Calu3 (cell line): ENCODE measurements at regions not wholly inside any gene's neighbourhood (a gene's known extent, or its start where the extent isn't known, plus 50 kb on each side); places are given as distances from the start of the nearest gene placed in this dataset.

Source experiments
- BruUV-seq: library from RNA; stranded (reverse); fragments of 400-500 nt; replicated peaks from 2 replicates; lab custom pipeline; 2021; lab: Mats Ljungman, UMichigan
- CTCF ChIA-PET: fragments of 300-600 bp; sonication (Branson Sonifier 250); formaldehyde crosslinking; loops from one replicate; lab custom pipeline; 2022; ENCODE audit warnings: antibody characterized with exemption; lab: Charles Lee
- DNase-seq: peaks from one replicate; pipeline ENCODE4 v3.0.0; 2022
- H3K27ac Mint-ChIP-seq: one replicate; pipeline ENCODE4 v1.8.0; 2022; ENCODE audit warnings: mixed read lengths; ENCODE audit not compliant: unreplicated experiment
- H3K27me3 Mint-ChIP-seq: one replicate; pipeline ENCODE4 v1.8.0; 2022; ENCODE audit warnings: mixed read lengths; ENCODE audit not compliant: unreplicated experiment
- H3K36me3 Mint-ChIP-seq: one replicate; pipeline ENCODE4 v1.8.0; 2022; ENCODE audit warnings: mild to moderate bottlenecking, moderate library complexity, mixed read lengths; ENCODE audit not compliant: insufficient read depth, unreplicated experiment
- H3K4me1 Mint-ChIP-seq: one replicate; pipeline ENCODE4 v1.8.0; 2022; ENCODE audit warnings: mild to moderate bottlenecking, low read depth, mixed read lengths; ENCODE audit not compliant: unreplicated experiment
- H3K4me3 Mint-ChIP-seq: one replicate; pipeline ENCODE4 v1.8.0; 2022; ENCODE audit warnings: mild to moderate bottlenecking, low read depth, moderate library complexity, mixed read lengths; ENCODE audit not compliant: unreplicated experiment
- H3K9me3 Mint-ChIP-seq: one replicate; pipeline ENCODE4 v1.8.0; 2022; ENCODE audit warnings: low read depth, mixed read lengths; ENCODE audit not compliant: unreplicated experiment
- intact Hi-C: fragments of 100-400 bp; cut with micrococcal nuclease; formaldehyde crosslinking; loops from one replicate; pipeline ENCODE4 v1.10.0; 2022; ENCODE audit not compliant: unreplicated experiment
- TF ChIP-seq, protein P1 (sequence below): fragments of 200-600 bp; IDR thresholded peaks from one replicate; pipeline ENCODE4 v1.8.0; 2022; ENCODE audit warnings: antibody characterized with exemption; ENCODE audit not compliant: unreplicated experiment

DNA sequence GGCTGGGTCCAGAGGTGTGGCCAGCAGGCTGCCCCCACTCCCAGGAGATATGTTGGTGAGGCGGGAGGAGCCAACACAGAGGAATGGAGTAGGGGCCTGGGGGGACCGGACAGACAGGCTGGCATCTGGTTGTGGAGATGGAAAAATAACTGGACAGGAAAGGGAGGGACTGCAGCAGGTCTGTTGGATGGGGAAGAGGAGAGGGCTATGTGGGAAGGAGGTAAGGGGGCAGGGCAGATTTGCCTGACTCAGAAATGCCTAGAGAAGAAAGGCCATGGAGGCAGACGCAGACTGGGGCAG is 160.4 kb downstream of the TRIM29 start:
- Mint-ChIP-seq H3K4me1 (no peaks in the 10 kb centered on the region), H3K4me3 (no peak overlapping the region), H3K27ac (no peak overlapping the region), H3K9me3 (peaks cover 3% of the 10 kb centered on the region), H3K36me3 (peaks cover 3% of the 10 kb centered on the region), H3K27me3 (peaks cover 66% of the 10 kb centered on the region)
- intact Hi-C loops: no loop called here
- no peak for DNase-seq
- no TSS peak for BruUV-seq
- TF ChIP-seq, protein P1, sequence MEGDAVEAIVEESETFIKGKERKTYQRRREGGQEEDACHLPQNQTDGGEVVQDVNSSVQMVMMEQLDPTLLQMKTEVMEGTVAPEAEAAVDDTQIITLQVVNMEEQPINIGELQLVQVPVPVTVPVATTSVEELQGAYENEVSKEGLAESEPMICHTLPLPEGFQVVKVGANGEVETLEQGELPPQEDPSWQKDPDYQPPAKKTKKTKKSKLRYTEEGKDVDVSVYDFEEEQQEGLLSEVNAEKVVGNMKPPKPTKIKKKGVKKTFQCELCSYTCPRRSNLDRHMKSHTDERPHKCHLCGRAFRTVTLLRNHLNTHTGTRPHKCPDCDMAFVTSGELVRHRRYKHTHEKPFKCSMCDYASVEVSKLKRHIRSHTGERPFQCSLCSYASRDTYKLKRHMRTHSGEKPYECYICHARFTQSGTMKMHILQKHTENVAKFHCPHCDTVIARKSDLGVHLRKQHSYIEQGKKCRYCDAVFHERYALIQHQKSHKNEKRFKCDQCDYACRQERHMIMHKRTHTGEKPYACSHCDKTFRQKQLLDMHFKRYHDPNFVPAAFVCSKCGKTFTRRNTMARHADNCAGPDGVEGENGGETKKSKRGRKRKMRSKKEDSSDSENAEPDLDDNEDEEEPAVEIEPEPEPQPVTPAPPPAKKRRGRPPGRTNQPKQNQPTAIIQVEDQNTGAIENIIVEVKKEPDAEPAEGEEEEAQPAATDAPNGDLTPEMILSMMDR: no peak
- CTCF ChIA-PET: no interaction called here

- Mint-ChIP-seq H3K9me3 (peaks cover 3% of the 10 kb centered on the region), H3K36me3 (peaks cover 3% of the 10 kb centered on the region), H3K27me3 (peaks cover 67% of the 10 kb centered on the region), H3K27ac (no peak overlapping the region), H3K4me3 (no peak overlapping the region), H3K4me1 (no peaks in the 10 kb centered on the region)
- TF ChIP-seq, protein P1: no peak
- CTCF ChIA-PET: no interaction called here
- no TSS peak for BruUV-seq
- intact Hi-C loops: no loop called here
- DNase-seq: no peak
Measured at GRCh38 chr11:119976805-119977560, 160.9 kb downstream of the TRIM29 start.

DNA sequence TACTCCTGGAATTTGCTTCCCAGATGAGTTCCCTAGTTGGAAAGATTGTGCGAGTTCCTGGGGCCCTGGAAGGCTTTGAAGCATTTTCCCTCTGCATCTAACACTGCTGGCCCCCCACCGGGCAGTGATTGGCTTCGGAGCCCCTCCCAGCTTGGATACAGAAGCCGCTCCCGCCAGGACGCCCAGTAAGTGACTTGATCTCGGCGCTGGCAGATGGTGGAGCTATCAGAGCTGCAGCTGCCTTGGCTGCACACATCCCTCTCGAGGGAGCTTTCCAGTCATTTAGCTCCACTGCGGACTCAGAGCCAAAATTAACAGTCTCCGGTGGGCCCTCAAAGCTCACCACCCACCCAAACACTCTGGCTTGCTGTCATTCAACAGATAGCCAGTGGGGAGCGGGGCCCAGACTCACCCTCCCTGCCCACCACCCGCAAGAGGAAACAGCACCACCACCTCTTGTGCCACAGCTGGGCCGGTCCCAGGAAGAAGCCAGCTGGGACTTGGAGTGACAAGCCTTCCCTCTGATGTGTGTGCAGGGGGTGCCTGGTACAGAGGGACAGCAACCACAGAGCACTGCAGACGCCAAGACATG is 162.3 kb downstream of the TRIM29 start:
- no TSS peak for BruUV-seq
- TF ChIP-seq, protein P1: no peak
- intact Hi-C loops: no loop called here
- DNase-seq: no peak
- peaks cover 67% of the 10 kb centered on the region for H3K27me3 Mint-ChIP-seq
- no peak overlapping the region for H3K4me3 Mint-ChIP-seq
- no peaks in the 10 kb centered on the region for H3K36me3 Mint-ChIP-seq
- no peaks in the 10 kb centered on the region for H3K4me1 Mint-ChIP-seq
- H3K9me3 Mint-ChIP-seq: peaks cover 3% of the 10 kb centered on the region
- CTCF ChIA-PET: no interaction called here
- no peak overlapping the region for H3K27ac Mint-ChIP-seq

- Mint-ChIP-seq H3K36me3 (no peaks in the 10 kb centered on the region), H3K4me1 (no peaks in the 10 kb centered on the region), H3K4me3 (no peak overlapping the region), H3K27ac (no peak overlapping the region), H3K27me3 (peaks cover 66% of the 10 kb centered on the region), H3K9me3 (peaks cover 3% of the 10 kb centered on the region)
- BruUV-seq: no TSS peak
- no peak for DNase-seq
- intact Hi-C loops: no loop called here
- CTCF ChIA-PET: no interaction called here
- TF ChIP-seq, protein P1: no peak
Measured at GRCh38 chr11:119974467-119974866, 163.4 kb downstream of the TRIM29 start.
